HL-60 (cell line): ENCODE measurements at regions not wholly inside any gene's neighbourhood (a gene's known extent, or its start where the extent isn't known, plus 50 kb on each side); places are given as distances from the start of the nearest gene placed in this dataset.
"Not testable (repeated sequence)": the region's sequence is repeated elsewhere in the genome, so short reads cannot be mapped to it uniquely, and the experiment has no call there.

ENCODE experiments used
- DNase-seq, 2 experiments: peaks; one replicate each; pipeline ENCODE4 v3.0.0-alpha.2; 2010 to 2020; ENCODE audit warnings: low read depth in 1 of 2, low spot score in 1 of 2
- H3K27ac ChIP-seq: fragments of 250-450 bp; sonication (Bioruptor Pico); replicated peaks from 2 replicates; pipeline ENCODE4 v1.5.1; 2020; ENCODE audit warnings: mild to moderate bottlenecking, moderate library complexity
- H3K27me3 ChIP-seq: fragments of 250-450 bp; sonication (Bioruptor Pico); 2 replicates; pipeline ENCODE4 v1.5.1; 2021; ENCODE audit warnings: mild to moderate bottlenecking, moderate library complexity; ENCODE audit not compliant: insufficient read depth, poor library complexity, severe bottlenecking
- H3K4me3 ChIP-seq: replicated peaks from 2 replicates; pipeline ENCODE4 v1.5.1; 2011; ENCODE audit warnings: mild to moderate bottlenecking, control low read depth, low read length; ENCODE audit not compliant: insufficient read depth
- GABPA ChIP-seq: IDR thresholded peaks from 2 replicates; pipeline ENCODE4 v1.6.1; 2012; ENCODE audit warnings: low read depth
- POLR2AphosphoS5 ChIP-seq: IDR thresholded peaks from 2 replicates; pipeline ENCODE4 v1.6.1; 2012; ENCODE audit warnings: low read depth
- SPI1 ChIP-seq: IDR thresholded peaks from 2 replicates; pipeline ENCODE4 v1.6.1; 2012; ENCODE audit warnings: low read depth, mild to moderate bottlenecking, borderline replicate concordance
- TF ChIP-seq, protein P1 (sequence below): IDR thresholded peaks from one replicate; pipeline ENCODE4 v1.5.1; 2011; ENCODE audit warnings: low read length, control low read depth, inconsistent platforms; ENCODE audit not compliant: insufficient read depth
- TF ChIP-seq, protein P2 (sequence below): IDR thresholded peaks from 2 replicates; pipeline ENCODE4 v1.6.1; 2012; ENCODE audit warnings: low read depth; ENCODE audit not compliant: insufficient replicate concordance

DNA sequence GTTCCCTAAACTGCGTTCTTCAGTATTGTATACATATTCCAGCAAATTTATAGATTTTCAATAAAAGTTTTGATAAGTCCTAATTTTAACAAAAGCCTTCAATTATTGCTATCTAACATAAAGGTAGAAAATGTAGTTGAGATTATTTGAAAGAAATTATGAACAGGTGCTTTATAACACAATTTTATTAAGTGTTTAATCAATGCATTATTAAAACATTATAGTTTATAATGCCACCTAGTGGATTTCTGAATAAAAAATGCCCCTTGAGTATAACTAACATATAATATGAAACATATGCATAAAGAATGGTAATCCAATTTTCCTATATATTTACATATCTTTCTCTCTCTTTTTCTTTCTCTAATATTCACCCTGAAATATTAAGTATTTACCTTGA, 515.3 kb downstream of the SLC6A15 start:
- Histone ChIP-seq H3K27me3 (no peaks in the 10 kb centered on the region), H3K27ac (no peak overlapping the region), H3K4me3 (no peak overlapping the region)
- no peak for DNase-seq
- TF ChIP-seq, protein P1, sequence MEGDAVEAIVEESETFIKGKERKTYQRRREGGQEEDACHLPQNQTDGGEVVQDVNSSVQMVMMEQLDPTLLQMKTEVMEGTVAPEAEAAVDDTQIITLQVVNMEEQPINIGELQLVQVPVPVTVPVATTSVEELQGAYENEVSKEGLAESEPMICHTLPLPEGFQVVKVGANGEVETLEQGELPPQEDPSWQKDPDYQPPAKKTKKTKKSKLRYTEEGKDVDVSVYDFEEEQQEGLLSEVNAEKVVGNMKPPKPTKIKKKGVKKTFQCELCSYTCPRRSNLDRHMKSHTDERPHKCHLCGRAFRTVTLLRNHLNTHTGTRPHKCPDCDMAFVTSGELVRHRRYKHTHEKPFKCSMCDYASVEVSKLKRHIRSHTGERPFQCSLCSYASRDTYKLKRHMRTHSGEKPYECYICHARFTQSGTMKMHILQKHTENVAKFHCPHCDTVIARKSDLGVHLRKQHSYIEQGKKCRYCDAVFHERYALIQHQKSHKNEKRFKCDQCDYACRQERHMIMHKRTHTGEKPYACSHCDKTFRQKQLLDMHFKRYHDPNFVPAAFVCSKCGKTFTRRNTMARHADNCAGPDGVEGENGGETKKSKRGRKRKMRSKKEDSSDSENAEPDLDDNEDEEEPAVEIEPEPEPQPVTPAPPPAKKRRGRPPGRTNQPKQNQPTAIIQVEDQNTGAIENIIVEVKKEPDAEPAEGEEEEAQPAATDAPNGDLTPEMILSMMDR: no peak
- TF ChIP-seq GABPA (no peak), POLR2AphosphoS5 (no peak), SPI1 (no peak)
- TF ChIP-seq, protein P2, sequence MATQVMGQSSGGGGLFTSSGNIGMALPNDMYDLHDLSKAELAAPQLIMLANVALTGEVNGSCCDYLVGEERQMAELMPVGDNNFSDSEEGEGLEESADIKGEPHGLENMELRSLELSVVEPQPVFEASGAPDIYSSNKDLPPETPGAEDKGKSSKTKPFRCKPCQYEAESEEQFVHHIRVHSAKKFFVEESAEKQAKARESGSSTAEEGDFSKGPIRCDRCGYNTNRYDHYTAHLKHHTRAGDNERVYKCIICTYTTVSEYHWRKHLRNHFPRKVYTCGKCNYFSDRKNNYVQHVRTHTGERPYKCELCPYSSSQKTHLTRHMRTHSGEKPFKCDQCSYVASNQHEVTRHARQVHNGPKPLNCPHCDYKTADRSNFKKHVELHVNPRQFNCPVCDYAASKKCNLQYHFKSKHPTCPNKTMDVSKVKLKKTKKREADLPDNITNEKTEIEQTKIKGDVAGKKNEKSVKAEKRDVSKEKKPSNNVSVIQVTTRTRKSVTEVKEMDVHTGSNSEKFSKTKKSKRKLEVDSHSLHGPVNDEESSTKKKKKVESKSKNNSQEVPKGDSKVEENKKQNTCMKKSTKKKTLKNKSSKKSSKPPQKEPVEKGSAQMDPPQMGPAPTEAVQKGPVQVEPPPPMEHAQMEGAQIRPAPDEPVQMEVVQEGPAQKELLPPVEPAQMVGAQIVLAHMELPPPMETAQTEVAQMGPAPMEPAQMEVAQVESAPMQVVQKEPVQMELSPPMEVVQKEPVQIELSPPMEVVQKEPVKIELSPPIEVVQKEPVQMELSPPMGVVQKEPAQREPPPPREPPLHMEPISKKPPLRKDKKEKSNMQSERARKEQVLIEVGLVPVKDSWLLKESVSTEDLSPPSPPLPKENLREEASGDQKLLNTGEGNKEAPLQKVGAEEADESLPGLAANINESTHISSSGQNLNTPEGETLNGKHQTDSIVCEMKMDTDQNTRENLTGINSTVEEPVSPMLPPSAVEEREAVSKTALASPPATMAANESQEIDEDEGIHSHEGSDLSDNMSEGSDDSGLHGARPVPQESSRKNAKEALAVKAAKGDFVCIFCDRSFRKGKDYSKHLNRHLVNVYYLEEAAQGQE: no peak

DNA sequence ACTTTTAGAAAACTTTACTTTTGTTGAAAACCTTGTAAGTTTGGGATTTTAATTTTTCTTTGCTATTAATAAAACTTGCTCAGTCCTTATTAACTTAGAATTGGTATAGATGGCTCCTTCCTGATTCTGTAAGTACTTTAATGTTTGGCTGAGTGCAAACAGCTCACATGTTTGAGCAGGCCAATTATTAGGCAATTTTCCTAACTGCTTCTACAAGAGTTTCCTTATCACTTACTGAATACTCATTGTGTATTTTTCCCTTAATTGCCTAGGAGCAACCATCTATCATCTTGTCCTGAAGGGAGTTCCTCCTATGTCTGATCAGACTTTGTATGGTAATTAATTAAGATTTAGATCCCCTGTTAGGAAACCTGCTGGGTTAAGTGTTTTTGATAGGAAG, 521.4 kb downstream of the SLC6A15 start:
- H3K27me3 ChIP-seq, DNase-seq: not testable (repeated sequence)

DNA sequence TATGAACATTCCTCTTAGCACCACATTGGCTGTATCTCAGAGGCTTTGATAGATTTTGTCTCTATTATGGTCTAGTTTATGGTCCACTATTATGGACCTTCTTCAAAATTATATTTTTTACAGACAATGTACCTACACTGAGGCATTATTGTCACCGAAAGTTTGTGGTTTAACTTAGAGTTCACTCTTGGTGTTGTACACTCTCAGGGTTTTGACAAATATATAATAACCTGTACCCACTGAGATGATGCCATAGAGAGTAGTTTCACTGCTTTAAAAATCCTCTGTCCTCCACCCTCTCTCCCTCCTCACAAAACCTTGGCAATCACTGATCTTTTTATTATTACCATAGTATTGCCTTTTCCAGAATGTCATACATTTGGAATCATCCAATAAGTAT, 528.2 kb downstream of the SLC6A15 start:
- no peak overlapping the region for H3K4me3 ChIP-seq
- TF ChIP-seq, protein P1: no peak
- no peak for TF ChIP-seq POLR2AphosphoS5
- TF ChIP-seq GABPA: no peak
- TF ChIP-seq, protein P2: no peak
- TF ChIP-seq SPI1: no peak
- no peak overlapping the region for H3K27ac ChIP-seq
- H3K27me3 ChIP-seq: no peaks in the 10 kb centered on the region
- DNase-seq: no peak

More for the DNA sequence above, 521.4 kb downstream of the SLC6A15 start:
- not testable (repeated sequence) for H3K4me3 ChIP-seq, H3K27ac ChIP-seq

DNA sequence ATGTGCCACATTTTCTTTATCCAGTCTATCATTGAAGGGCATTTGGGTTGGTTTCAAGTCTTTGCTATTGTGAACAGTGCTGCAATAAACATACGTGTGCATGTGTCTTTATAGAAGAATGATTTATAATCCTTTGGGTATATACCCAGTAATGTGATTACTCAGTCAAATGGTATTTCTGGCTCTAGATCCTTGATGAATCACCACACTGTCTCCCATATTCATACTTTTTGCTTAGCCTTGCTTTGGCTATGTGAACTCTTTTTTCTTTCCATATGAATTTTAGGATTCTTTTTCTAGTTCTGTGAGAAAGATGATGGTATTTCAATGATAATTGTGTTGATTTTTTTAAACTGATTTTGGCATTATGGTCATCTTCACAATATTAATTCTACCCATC, 530.1 kb downstream of the SLC6A15 start:
- H3K27ac ChIP-seq, H3K4me3 ChIP-seq, DNase-seq, H3K27me3 ChIP-seq: not testable (repeated sequence)

DNA sequence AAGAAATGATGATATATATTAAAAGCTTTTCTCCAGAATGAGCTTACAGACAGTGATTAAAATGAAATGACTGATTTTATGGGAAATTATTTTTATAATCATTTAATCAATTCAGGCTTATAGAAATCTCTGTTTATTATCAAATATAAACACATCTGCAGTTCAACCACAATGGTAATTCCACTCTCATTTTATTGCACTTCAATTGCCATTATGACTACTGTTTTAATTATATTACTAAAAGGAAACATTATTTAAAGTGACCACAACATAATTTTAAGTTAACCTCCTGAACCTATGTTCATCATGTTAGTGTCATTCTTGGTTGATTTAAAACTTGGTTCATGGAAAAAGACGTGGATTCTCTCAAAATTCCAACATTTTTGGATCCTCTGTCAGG, 536.3 kb downstream of the SLC6A15 start:
- no peak for DNase-seq
- H3K4me3 ChIP-seq: no peak overlapping the region
- no peaks in the 10 kb centered on the region for H3K27me3 ChIP-seq
- no peak overlapping the region for H3K27ac ChIP-seq
- TF ChIP-seq, protein P1: no peak
- TF ChIP-seq GABPA: no peak
- no peak for TF ChIP-seq SPI1
- TF ChIP-seq, protein P2: no peak
- no peak for TF ChIP-seq POLR2AphosphoS5
